HepG2 (cell line): ENCODE measurements at regions not wholly inside any gene's neighbourhood (a gene's known extent, or its start where the extent isn't known, plus 50 kb on each side); places are given as distances from the start of the nearest gene placed in this dataset.

Experiments
- ATAC-seq: fragments of 200-7000 bp; cut with Tn5 transposase; 3 replicates; pipeline ENCODE4 v1.9.1; 2020; ENCODE audit warnings: mild to moderate bottlenecking, moderate library complexity
- BruUV-seq: library from RNA; stranded (reverse); fragments of 400-500 nt; replicated peaks from 2 replicates; lab custom pipeline; 2021; lab: Mats Ljungman, UMichigan
- CTCF ChIA-PET: fragments of 300-600 bp; formaldehyde crosslinking; extraction: SDS; loops from one replicate; lab custom pipeline; 2021; ENCODE audit warnings: low total read pairs, inconsistent platforms, low intra/inter-chr PET ratio; lab: Yijun Ruan, JAX
- POLR2A ChIA-PET: fragments of 350-600 bp; sonication (Branson Sonifier 250); formaldehyde crosslinking; loops from one replicate; lab custom pipeline; 2020; ENCODE audit warnings: antibody characterized with exemption, inconsistent platforms; lab: Yijun Ruan, JAX
- DNase-seq: peaks from one replicate; pipeline ENCODE4 v3.0.0-alpha.2; 2015; ENCODE audit warnings: low spot score
- FAIRE-seq: peaks from 3 replicates; lab custom pipeline; 2011; peaks lifted over from hg19 to GRCh38; lab: Jason Lieb, UNC
- H2AFZ ChIP-seq: one replicate; pipeline ENCODE4 v1.6.1; 2011; ENCODE audit warnings: low read length, inconsistent platforms
- H3K27ac ChIP-seq: fragments of 300-600 bp; 3 replicates; pipeline ENCODE4 v1.8.0; 2011; ENCODE audit warnings: mixed run types, mild to moderate bottlenecking, mixed read lengths, low read length, inconsistent platforms; ENCODE audit not compliant: insufficient read depth; ENCODE audit errors: extremely low read length
- H3K27me3 ChIP-seq, 2 experiments: fragments of 200-600 bp in 1 of 2; 2 replicates in 1 of 2; 3 replicates in 1 of 2; pipeline versions ENCODE4 v1.6.0 to v1.8.0; 2011; ENCODE audit warnings: low read length in 2 of 2, mild to moderate bottlenecking in 2 of 2, moderate library complexity in 2 of 2, inconsistent platforms in 1 of 2; ENCODE audit not compliant: insufficient read depth in 2 of 2, control insufficient read depth in 1 of 2
- H3K36me3 ChIP-seq, 2 experiments: fragments of 200-600 bp in 1 of 2; replicated peaks in 1 of 2; 2 replicates in 1 of 2; 3 replicates in 1 of 2; pipeline versions ENCODE4 v1.5.1 to v1.8.0; 2011; ENCODE audit warnings: low read length in 2 of 2, inconsistent platforms in 1 of 2; ENCODE audit not compliant: insufficient read depth in 2 of 2, control insufficient read depth in 1 of 2
- H3K4me1 ChIP-seq: 2 replicates; pipeline ENCODE4 v1.5.1; 2012; ENCODE audit warnings: low read length, inconsistent platforms; ENCODE audit not compliant: insufficient read depth
- H3K4me2 ChIP-seq: 2 replicates; pipeline ENCODE4 v1.6.0; 2011; ENCODE audit warnings: low read depth, low read length, inconsistent platforms
- H3K4me3 ChIP-seq, 3 experiments: fragments of 200-600 bp in 1 of 3; sonication (generic), shearing (Covaris generic) in 1 of 3; replicated peaks in 1 of 3; 2 replicates each; pipeline ENCODE4 v1.5.1; 2011 to 2016; ENCODE audit warnings: low read length in 3 of 3, inconsistent platforms in 2 of 3, low read depth in 2 of 3, mild to moderate bottlenecking in 2 of 3, control low read depth in 1 of 3, mixed read lengths in 1 of 3; ENCODE audit not compliant: insufficient read depth in 1 of 3
- H3K79me2 ChIP-seq: one replicate; pipeline ENCODE4 v1.6.1; 2011; ENCODE audit warnings: low read length, inconsistent platforms; ENCODE audit not compliant: insufficient read depth
- H3K9ac ChIP-seq: 2 replicates; pipeline ENCODE4 v1.6.0; 2011; ENCODE audit warnings: mild to moderate bottlenecking, low read depth, low read length, inconsistent platforms; ENCODE audit not compliant: insufficient read depth
- H3K9me3 ChIP-seq: 2 replicates; pipeline ENCODE4 v1.5.1; 2012; ENCODE audit warnings: mild to moderate bottlenecking, low read length
- H4K20me1 ChIP-seq: 2 replicates; pipeline ENCODE4 v1.6.0; 2011; ENCODE audit warnings: inconsistent platforms, mild to moderate bottlenecking, low read length, moderate library complexity; ENCODE audit not compliant: insufficient read depth
- CC2D1A ChIP-seq: sonication (generic); formaldehyde crosslinking; IDR thresholded peaks from 2 replicates; pipeline ENCODE4 v1.8.1; 2023; ENCODE audit warnings: mild to moderate bottlenecking, missing genetic modification reagents
- HNRNPK ChIP-seq: fragments of 200-400 bp; formaldehyde crosslinking; IDR thresholded peaks from 2 replicates; pipeline ENCODE4 v1.6.1; 2018; ENCODE audit warnings: low read length, low read depth, moderate library complexity, mild to moderate bottlenecking; ENCODE audit not compliant: poor library complexity, severe bottlenecking
- ISX ChIP-seq: sonication (generic); formaldehyde crosslinking; conservative IDR thresholded peaks from 2 replicates; pipeline ENCODE4 v1.5.0; 2020; ENCODE audit warnings: missing genetic modification reagents
- MED13 ChIP-seq: sonication (generic); formaldehyde crosslinking; IDR thresholded peaks from 2 replicates; pipeline ENCODE4 v1.5.0; 2020; ENCODE audit warnings: missing genetic modification reagents
- NFIC ChIP-seq: IDR thresholded peaks from 2 replicates; pipeline ENCODE4 v1.6.1; 2012; ENCODE audit warnings: mild to moderate bottlenecking, low read length, inconsistent platforms
- PLSCR1 ChIP-seq: sonication (generic); formaldehyde crosslinking; IDR thresholded peaks from 2 replicates; pipeline ENCODE4 v1.5.0; 2020; ENCODE audit warnings: missing genetic modification reagents, mild to moderate bottlenecking, borderline replicate concordance
- SIX1 ChIP-seq: sonication (generic); formaldehyde crosslinking; IDR thresholded peaks from 2 replicates; pipeline ENCODE4 v1.4.0; 2020; ENCODE audit warnings: missing genetic modification reagents, borderline replicate concordance
- SIX4 ChIP-seq: sonication (generic); formaldehyde crosslinking; IDR thresholded peaks from 2 replicates; pipeline ENCODE4 v1.4.0; 2020; ENCODE audit warnings: missing genetic modification reagents
- TEAD2 ChIP-seq: sonication (generic); formaldehyde crosslinking; IDR thresholded peaks from 2 replicates; pipeline ENCODE4 v1.9.0; 2021; ENCODE audit warnings: missing genetic modification reagents
- THRA ChIP-seq: sonication (generic); formaldehyde crosslinking; IDR thresholded peaks from 2 replicates; pipeline ENCODE4 v1.4.0; 2020; ENCODE audit warnings: missing genetic modification reagents, borderline replicate concordance
- ZBTB26 ChIP-seq: IDR thresholded peaks from 2 replicates; pipeline ENCODE4 v1.6.1; 2016; ENCODE audit warnings: missing compliant biosample characterization, missing genetic modification reagents, borderline replicate concordance
- ZNF414 ChIP-seq: sonication (generic); formaldehyde crosslinking; IDR thresholded peaks from 2 replicates; pipeline ENCODE4 v1.5.0; 2020; ENCODE audit warnings: missing genetic modification reagents
- ZNF451 ChIP-seq: sonication (generic); formaldehyde crosslinking; IDR thresholded peaks from 2 replicates; pipeline ENCODE4 v1.5.0; 2020; ENCODE audit warnings: mild to moderate bottlenecking, missing genetic modification reagents
- ZNF576 ChIP-seq: sonication (generic); formaldehyde crosslinking; IDR thresholded peaks from 2 replicates; pipeline ENCODE4 v1.4.0; 2020; ENCODE audit warnings: mild to moderate bottlenecking, missing genetic modification reagents
- ZNF773 ChIP-seq: sonication (generic); formaldehyde crosslinking; IDR thresholded peaks from 2 replicates; pipeline ENCODE4 v1.4.0; 2020; ENCODE audit warnings: missing genetic modification reagents, borderline replicate concordance
- ZNF780A ChIP-seq: sonication (generic); formaldehyde crosslinking; IDR thresholded peaks from 2 replicates; pipeline ENCODE4 v1.8.0; 2022; ENCODE audit warnings: mild to moderate bottlenecking, missing genetic modification reagents, moderate library complexity
- WGBS: methylation state at CpG from one replicate; pipeline ENCODE4 v1.1.6; 2017; ENCODE audit warnings: low lambda C conversion rate; 5-methylcytosine and 5-hydroxymethylcytosine counted together
- in situ Hi-C: cut with HindIII; loops from 2 replicates; pipeline ENCODE4 v1.10.0; 2017; ENCODE audit warnings: low pct_unique_long_range_greater_than_20kb; ENCODE audit not compliant: extremely low pct_ligation_motif_present
- intact Hi-C: fragments of 100-400 bp; cut with micrococcal nuclease; formaldehyde crosslinking; loops from one replicate; pipeline ENCODE4 v1.10.0; 2022; ENCODE audit not compliant: unreplicated experiment

GRCh38 chr15:81475471-81475870 lies 101.5 kb upstream of the TMC3 start:
- intact Hi-C loops: no loop called here
- H3K9ac ChIP-seq: no peak overlapping the region
- H3K4me3 ChIP-seq: no peak overlapping the region
- no peaks in the 10 kb centered on the region for H3K4me1 ChIP-seq
- BruUV-seq: no TSS peak
- H3K27ac ChIP-seq: no peak overlapping the region
- WGBS: 8% methylated on average over 2 of the region's 2 CpGs
- ChIA-PET POLR2A (no interaction called here), CTCF (no interaction called here)
- DNase-seq (no peak), ATAC-seq (no peak), FAIRE-seq (no peak)
- H3K36me3 ChIP-seq: no peaks in the 10 kb centered on the region
- H3K4me2 ChIP-seq: no peak overlapping the region
- in situ Hi-C loops: no loop called here
- H3K9me3 ChIP-seq: no peaks in the 10 kb centered on the region
- TF ChIP-seq ZNF780A (CRISPR knock-in tag): no peak
- TF ChIP-seq ZNF451 (CRISPR knock-in tag): no peak
- TF ChIP-seq ZNF773 (CRISPR knock-in tag): no peak
- no peak for TF ChIP-seq SIX4 (CRISPR knock-in tag)
- TF ChIP-seq THRA (CRISPR knock-in tag): no peak
- TF ChIP-seq ZNF576 (CRISPR knock-in tag): no peak
- no peaks in the 10 kb centered on the region for H3K27me3 ChIP-seq
- no peaks in the 10 kb centered on the region for H3K79me2 ChIP-seq
- no peak overlapping the region for H2AFZ ChIP-seq
- no peaks in the 10 kb centered on the region for H4K20me1 ChIP-seq

- no peaks in the 10 kb centered on the region for H3K27me3 ChIP-seq
- ChIA-PET POLR2A (no interaction called here), CTCF (no interaction called here)
- no peaks in the 10 kb centered on the region for H3K79me2 ChIP-seq
- H4K20me1 ChIP-seq: no peaks in the 10 kb centered on the region
- no peak overlapping the region for H3K9ac ChIP-seq
- intact Hi-C loops: no loop called here
- DNase-seq (no peak), ATAC-seq (no peak), FAIRE-seq (no peak)
- H3K36me3 ChIP-seq: no peaks in the 10 kb centered on the region
- H3K27ac ChIP-seq: no peak overlapping the region
- H3K4me3 ChIP-seq: no peak overlapping the region
- no peak overlapping the region for H2AFZ ChIP-seq
- in situ Hi-C loops: no loop called here
- H3K9me3 ChIP-seq: no peaks in the 10 kb centered on the region
- no peaks in the 10 kb centered on the region for H3K4me1 ChIP-seq
- H3K4me2 ChIP-seq: no peak overlapping the region
- WGBS: 54% methylated on average over 5 of the region's 5 CpGs
- no TSS peak for BruUV-seq
- TF ChIP-seq TEAD2 (CRISPR knock-in tag): no peak
- no peak for TF ChIP-seq MED13
- no peak for TF ChIP-seq ZBTB26 (CRISPR knock-in tag)
- no peak for TF ChIP-seq NFIC
- TF ChIP-seq SIX1 (CRISPR knock-in tag): no peak
- no peak for TF ChIP-seq HNRNPK
- no peak for TF ChIP-seq CC2D1A (CRISPR knock-in tag)
- TF ChIP-seq PLSCR1: no peak
- no peak for TF ChIP-seq ZNF414 (CRISPR knock-in tag)
- TF ChIP-seq ISX: no peak
Measured at GRCh38 chr15:81473946-81474345, 99.9 kb upstream of the TMC3 start.
